ENCODE measurements at regions not wholly inside any gene's neighbourhood (a gene's known extent, or its start where the extent isn't known, plus 50 kb on each side); places are given as distances from the start of the nearest gene placed in this dataset.
"Not testable (repeated sequence)": the region's sequence is repeated elsewhere in the genome, so short reads cannot be mapped to it uniquely, and the experiment has no call there.

GRCh38 chr1:223952801-223953200 lies 107.1 kb upstream of the TP53BP2 start:
- DNase-seq = not testable (repeated sequence)

- DNase-seq = not testable (repeated sequence)
Measured at GRCh38 chr1:223951551-223951950, 105.8 kb upstream of the TP53BP2 start.

GRCh38 chr1:223949944-223950343 lies 104.2 kb upstream of the TP53BP2 start:
- not testable (repeated sequence) for DNase-seq

- DNase-seq = not testable (repeated sequence)
Measured at GRCh38 chr1:223948041-223948440, 102.3 kb upstream of the TP53BP2 start.

GRCh38 chr1:223936592-223936991 lies 90.8 kb upstream of the TP53BP2 start:
- not testable (repeated sequence) for DNase-seq

GRCh38 chr1:223931476-223931875 lies 85.7 kb upstream of the TP53BP2 start:
- DNase-seq = not testable (repeated sequence)

GRCh38 chr1:223920805-223921204 lies 75.1 kb upstream of the TP53BP2 start:
- DNase-seq = not testable (repeated sequence)

- DNase-seq = not testable (repeated sequence)
Measured at GRCh38 chr1:223915476-223915875, 69.7 kb upstream of the TP53BP2 start.

GRCh38 chr1:223913715-223914114 lies 68.0 kb upstream of the TP53BP2 start:
- DNase-seq = not testable (repeated sequence)

GRCh38 chr1:223907943-223908587 lies 62.3 kb upstream of the TP53BP2 start:
- DNase-seq = not testable (repeated sequence)

- not testable (repeated sequence) for DNase-seq
Measured at GRCh38 chr1:223903221-223903620, 57.5 kb upstream of the TP53BP2 start.

GRCh38 chr1:223899775-223900174 lies 54.0 kb upstream of the TP53BP2 start:
- not testable (repeated sequence) for DNase-seq

GRCh38 chr1:223897097-223897496 lies 51.4 kb upstream of the TP53BP2 start:
- not testable (repeated sequence) for DNase-seq

- DNase-seq = not testable (repeated sequence)
Measured at GRCh38 chr1:223895950-223896349, 50.2 kb upstream of the TP53BP2 start.

All from MV-4-11 (cell line).